Left hindlimb (tissue), 1 donor: ENCODE measurements at regions not wholly inside any gene's neighbourhood (a gene's known extent, or its start where the extent isn't known, plus 50 kb on each side); places are given as distances from the start of the nearest gene placed in this dataset.
"Not testable (repeated sequence)": the region's sequence is repeated elsewhere in the genome, so short reads cannot be mapped to it uniquely, and the experiment has no call there.

Experiments used
- DNase-seq: peaks from one replicate; pipeline ENCODE4 v3.0.0-alpha.2; 2018

GRCh38 chr18:34352385-34353163, 127.9 kb upstream of the NOL4 start:
- DNase-seq: no peak

DNA sequence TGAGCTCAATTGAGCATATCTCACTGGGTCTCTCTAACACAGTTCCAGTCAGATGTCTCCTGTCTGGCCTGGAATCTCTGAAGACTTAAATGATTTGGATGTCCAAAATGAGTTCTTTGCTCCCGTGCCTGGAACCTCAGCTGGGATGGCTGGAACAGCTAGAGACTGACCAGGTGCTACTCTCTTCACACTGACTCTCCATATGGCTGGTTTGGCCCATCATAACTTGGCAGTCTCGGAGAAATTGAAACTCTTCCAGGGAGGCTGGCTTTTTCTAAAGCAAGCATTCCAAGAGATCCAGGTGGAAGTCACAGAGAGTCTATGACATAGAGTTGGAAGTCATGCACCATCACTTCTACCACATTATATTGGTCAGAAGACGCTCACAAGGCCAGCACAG, 129.6 kb upstream of the NOL4 start:
- no peak for DNase-seq

DNA sequence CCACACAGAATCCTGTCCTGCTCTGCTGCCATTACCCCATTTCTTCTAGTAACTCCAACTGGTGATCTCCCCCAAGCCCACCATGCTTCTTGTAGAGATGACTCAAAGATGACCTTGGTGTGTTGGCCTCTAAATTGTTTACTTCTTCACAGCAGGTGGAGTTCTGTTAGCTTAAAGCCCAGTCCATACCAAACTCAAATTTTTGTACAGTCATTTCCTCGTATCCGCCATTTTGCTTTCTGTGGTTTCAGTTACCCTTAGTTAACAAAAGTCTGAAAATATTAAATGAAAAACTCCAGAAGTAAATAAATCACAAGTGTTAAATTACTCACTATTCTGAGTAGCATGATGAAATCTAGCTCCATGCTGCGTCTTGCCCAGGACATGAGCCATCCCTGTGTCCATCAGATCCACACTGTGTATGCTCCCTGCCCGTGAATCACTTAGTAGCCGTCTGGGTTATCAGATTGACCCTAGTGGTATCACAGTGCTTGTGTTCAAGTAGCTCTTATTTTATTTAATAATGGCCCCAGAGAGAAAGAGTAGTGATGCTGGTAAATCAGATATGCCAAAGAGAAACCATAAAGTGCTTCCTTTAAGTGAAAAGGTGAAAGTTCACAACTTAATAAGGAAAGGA, 133.3 kb upstream of the NOL4 start:
- DNase-seq: no peak

DNA sequence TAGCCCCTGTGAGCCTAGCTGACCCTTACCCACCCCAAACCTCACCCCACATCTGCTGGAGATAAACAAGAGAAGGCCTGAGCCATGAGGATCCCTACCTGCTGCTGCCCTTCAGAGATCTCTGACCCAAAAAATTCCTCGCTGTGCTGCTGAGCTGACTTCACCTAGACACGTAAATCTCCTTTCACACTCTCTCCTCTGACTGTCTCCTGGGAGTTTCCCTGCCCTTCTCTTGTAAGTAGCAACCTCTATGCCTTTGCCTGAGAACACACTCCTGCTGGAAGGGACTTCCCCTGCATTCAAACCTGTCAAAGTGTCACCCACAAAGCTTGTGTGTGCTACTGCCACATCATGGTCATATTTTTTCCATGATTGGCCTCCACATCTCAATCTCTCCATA, 134.2 kb upstream of the NOL4 start:
- no peak for DNase-seq

DNA sequence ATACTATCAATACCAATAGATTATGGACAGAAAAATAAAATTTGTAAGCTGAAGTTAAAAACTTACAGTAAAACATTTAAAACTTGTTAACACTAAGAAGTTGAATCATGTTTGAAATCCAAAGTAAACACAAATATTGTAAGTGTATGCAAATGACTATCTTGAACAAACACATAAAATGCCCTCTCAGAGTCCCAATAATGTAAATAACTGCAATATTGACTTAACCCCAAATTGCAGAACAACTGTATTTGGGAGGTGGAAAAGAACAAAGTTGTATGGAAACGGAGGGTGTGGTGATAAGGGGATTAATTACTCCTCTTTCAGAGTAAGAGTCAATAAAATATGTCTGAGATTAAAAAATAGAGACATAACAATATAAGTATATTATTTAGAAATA, 140.0 kb upstream of the NOL4 start:
- no peak for DNase-seq

GRCh38 chr18:34370704-34371395, 146.1 kb upstream of the NOL4 start:
- no peak for DNase-seq

GRCh38 chr18:34380326-34380725, 155.6 kb upstream of the NOL4 start:
- no peak for DNase-seq

GRCh38 chr18:34385311-34385710, 160.6 kb upstream of the NOL4 start:
- no peak for DNase-seq

DNA sequence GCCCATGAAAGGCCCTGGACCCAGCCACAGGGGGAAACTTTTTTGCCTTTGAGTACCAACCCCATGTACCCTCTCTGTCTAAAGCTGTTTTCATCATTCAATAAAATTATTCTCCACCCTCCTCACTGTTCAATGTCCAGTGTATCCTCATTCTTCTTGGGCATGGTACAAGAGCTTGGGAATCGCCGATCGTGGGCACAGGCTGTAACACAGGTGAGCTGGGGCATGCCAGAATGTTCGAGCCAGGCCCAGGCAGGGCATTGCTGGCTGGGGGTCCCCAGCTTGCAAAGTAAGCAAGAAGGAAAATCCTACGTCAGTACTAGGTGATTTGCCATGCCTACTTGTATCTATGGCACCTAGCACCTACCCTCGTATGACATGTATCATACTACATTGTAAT, 162.1 kb upstream of the NOL4 start:
- no peak for DNase-seq

DNA sequence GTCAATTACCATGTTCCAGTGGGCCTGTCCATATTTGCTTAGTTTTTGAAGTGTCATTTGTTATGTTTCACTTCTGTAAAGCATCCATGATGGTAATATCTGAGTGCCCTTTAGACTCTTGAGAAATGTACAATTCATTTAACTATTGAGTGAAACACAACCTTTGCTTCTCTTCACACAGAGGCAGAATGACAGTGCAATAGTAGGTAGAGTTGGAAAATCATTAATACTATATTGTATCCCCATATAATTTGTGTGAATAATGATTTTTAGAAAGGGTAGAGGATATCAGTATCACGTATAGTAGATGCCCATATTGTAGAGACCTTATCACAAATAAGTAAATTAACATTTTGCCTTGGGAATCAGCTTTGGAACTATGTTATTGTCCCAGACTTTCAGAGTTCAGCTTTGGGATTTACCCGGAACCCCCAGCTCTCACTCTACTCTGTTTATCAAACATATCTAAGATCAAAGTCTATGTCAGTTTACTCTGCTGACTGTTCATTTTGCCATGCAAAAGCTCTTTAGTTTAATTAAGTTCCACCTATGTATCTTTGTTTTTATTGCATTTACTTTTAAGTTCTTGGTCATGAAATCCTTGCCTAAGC, 172.7 kb upstream of the NOL4 start:
- DNase-seq: no peak

DNA sequence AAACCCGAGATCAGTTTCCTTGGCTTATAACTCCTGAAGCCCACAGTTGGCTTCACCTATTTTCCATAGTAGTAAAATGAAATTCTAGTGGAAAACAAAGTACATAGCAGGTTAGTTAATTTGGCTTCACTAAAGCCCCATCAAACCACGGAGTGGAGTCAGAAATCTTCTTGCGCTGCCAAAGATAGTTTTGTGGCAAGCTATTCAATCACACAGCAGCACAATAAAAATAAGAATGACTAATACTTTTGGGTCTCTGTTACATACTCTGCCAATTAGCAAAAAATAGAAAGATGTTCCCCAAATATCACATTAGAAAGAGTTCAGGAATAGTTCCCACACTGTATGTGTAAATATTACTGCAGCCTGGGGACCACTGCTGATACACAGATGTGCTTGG, 175.2 kb upstream of the NOL4 start:
- no peak for DNase-seq

DNA sequence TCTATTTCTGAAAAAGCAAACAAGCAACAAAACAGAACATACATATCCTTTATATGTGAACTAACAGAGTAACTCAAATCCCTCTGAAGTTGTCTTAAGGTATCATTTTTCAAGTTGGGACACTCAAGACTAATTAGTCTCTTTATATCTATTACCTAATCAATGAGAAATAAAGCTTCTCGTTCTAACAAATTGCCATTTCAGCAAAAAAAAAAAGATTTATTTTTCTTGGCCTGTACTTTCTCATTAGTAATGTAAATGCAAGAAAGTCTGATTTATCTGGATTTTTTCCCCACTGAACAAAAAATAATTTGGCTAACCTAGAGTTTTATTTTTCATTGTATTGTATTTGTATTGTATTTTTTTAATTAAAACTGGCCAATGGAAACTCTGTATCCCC, 176.1 kb upstream of the NOL4 start:
- DNase-seq: no peak

DNA sequence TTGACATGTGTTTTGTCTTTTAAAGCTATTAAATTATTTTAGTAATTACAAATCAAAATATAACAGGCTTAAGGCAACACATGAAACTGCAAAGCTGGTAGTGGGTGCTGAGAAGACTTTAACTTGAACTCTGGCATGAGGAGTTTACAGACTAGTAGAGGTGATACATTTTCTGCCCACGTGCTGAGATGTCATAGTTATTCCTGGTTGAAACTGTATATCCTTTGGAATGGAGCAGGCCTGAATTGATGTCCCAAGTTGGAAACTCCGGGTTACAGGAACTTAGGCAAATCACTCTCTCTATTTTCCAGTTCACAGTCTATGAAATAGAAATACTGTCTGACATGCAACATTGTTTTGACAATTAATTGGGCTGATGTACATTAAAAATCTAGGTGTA, 177.1 kb upstream of the NOL4 start:
- DNase-seq: no peak

- DNase-seq: not testable (repeated sequence)
These were observed 182.8 kb upstream of the NOL4 start for GRCh38 chr18:34407471-34407870.

DNA sequence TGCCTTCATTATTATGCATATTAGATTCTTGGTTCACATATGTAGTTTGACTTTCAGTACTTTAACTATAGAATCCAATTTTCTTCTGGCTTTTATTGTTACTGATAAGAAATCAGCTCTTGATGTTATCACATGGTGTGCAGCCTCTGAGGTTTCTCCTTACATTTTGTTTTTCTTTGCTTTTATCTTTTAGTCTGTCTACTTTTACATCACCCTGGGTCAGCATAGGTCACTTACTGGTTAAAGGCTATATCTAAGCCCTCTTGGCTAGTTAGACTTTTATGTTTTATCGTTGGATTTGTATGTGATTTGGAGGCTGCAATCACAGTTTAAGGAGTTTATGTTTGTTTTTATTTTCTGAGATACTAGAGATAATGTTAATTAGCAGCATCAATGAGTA, 187.2 kb upstream of the NOL4 start:
- DNase-seq: no peak

DNA sequence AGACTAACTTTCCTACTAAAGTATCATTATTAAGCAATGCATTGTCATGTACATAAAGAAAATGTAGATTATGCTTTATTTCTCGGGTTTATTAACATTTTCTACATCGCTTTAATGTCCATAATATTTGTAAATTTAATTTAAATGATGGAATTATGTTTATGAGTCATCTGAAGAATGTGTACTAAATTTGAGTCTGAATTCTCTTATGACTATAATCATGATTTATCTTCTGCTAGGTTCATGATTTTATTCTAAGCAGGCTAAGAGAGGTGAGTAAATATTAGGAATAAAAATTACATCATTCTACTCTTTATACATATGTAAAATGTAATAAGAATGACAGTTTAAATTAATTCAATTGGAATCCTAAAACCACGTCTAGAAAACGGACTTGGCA, 206.3 kb upstream of the NOL4 start:
- no peak for DNase-seq

- no peak for DNase-seq
These were observed 219.9 kb upstream of the NOL4 start for GRCh38 chr18:34444622-34445021.

- DNase-seq: no peak
These were observed 223.9 kb upstream of the NOL4 start for GRCh38 chr18:34448662-34449061.

DNA sequence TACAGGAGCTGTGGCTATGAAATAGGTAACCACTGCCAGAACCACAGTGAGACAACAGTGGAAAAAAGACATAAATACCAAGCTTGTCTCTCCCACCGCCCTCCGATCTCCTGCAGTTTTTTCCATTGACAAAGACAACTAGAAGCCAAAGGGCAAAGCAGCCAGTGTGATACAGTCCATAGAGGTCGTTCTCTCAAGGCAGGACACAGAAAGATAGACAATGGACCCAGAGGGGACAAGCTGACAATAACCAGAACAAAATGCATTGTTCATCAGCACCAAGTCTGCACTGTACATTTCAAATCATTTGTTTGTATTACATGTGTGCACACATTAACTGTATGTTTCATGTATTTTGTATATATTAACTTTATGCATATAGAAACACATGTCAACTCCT, 233.0 kb upstream of the NOL4 start:
- DNase-seq: no peak

DNA sequence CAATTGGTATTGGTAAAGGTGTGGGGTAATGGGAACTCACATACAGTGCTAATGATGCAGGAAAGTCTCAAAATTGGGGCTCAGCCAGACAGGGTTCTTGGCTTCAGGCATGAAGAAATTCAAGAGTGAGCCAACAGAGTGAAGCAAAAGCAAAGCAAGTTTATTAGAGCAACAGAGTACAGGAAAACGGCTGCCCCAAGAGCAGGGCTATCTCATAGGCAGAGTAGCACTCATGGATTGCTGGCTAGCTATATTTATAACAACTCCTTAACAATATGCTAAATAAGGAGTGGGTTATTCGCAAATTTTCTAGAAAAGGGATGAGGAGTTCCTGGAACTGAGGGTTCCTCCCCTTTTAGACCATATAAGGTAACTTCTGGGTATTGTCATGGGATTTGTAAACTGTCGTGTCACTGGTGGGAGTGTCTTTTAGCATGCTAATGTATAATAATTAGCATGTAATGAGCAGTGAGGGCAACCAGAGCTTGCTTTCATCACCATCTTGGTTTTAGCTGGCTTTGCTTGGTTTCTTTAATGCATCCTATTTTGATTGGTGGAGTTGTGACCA, 233.8 kb upstream of the NOL4 start:
- no peak for DNase-seq

DNA sequence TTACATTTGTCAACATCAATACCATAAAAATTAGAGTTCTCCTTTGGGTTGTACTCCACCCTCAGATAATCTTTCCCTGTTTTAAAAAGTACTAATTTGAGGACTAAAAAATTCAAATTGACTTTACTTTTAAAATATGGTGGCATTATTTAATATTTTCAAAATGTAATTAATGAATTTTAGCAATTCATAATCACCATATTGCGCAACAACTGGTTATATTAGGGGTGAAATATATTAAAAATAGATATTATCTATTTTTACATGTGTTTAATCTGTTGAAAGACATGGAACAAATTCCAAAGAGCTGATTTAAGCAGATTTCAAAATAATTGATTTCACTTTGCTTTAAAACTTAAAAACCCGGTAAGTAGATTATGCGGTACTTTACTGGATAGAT, 236.6 kb upstream of the NOL4 start:
- DNase-seq: no peak

- DNase-seq: no peak
These were observed 242.3 kb upstream of the NOL4 start for GRCh38 chr18:34467058-34467457.

DNA sequence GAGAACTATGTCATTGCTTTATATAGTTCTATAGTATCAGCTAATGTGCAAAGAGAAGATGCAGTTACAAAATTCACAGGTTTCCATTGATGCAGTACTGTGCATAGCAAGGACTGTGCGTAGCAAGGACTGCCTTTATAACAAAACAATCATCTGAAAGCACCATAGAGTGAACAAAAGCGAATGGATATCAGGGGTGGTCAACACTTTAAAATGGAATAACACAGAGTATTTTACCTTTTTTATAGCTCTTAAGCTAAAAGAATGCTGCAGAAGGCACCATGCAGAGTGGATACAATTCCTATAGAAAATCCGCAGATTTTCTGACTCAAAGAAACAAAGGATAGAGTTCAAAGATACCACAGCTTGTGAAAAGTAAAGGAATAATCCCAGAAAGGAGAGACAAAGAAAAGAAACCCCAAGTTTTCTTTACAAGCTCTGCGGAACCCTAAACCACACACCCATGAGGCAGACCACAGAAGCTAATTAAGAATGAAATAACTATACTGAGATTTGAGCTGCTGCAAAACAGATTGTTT, 229.9 kb upstream of the DTNA start:
- no peak for DNase-seq
